SIG-M5 (cell line): ENCODE measurements at regions not wholly inside any gene's neighbourhood (a gene's known extent, or its start where the extent isn't known, plus 50 kb on each side); places are given as distances from the start of the nearest gene placed in this dataset.
"Not testable (repeated sequence)": the region's sequence is repeated elsewhere in the genome, so short reads cannot be mapped to it uniquely, and the experiment has no call there.

Source experiments
- DNase-seq: peaks from one replicate; lab custom pipeline; 2025; lab: John Stamatoyannopoulos, UW

- no peak for DNase-seq
Observed at GRCh38 chr7:118938845-118939244, 714.3 kb downstream of the ANKRD7 start.

GRCh38 chr7:118944271-118944670 is 719.8 kb downstream of the ANKRD7 start:
- no peak for DNase-seq

GRCh38 chr7:118945911-118946682 is 721.6 kb downstream of the ANKRD7 start:
- DNase-seq, result no peak

GRCh38 chr7:118948508-118948907 is 724.0 kb downstream of the ANKRD7 start:
- DNase-seq, result no peak

- DNase-seq, result no peak
Observed at GRCh38 chr7:118949031-118949430, 724.5 kb downstream of the ANKRD7 start.

GRCh38 chr7:118956285-118956684 is 731.8 kb downstream of the ANKRD7 start:
- not testable (repeated sequence) for DNase-seq

GRCh38 chr7:118969370-118969769 is 744.9 kb downstream of the ANKRD7 start:
- DNase-seq, result no peak

- no peak for DNase-seq
Observed at GRCh38 chr7:118971706-118972105, 747.2 kb downstream of the ANKRD7 start.

GRCh38 chr7:118974836-118975235 is 750.3 kb downstream of the ANKRD7 start:
- no peak for DNase-seq

- DNase-seq, result no peak
Observed at GRCh38 chr7:118995350-118995749, 770.8 kb downstream of the ANKRD7 start.

GRCh38 chr7:119007236-119007635 is 782.7 kb downstream of the ANKRD7 start:
- DNase-seq, result no peak

GRCh38 chr7:119010635-119011034 is 786.1 kb downstream of the ANKRD7 start:
- no peak for DNase-seq

GRCh38 chr7:119026391-119026790 is 801.9 kb downstream of the ANKRD7 start:
- no peak for DNase-seq

- DNase-seq, result no peak
Observed at GRCh38 chr7:119028736-119029135, 804.2 kb downstream of the ANKRD7 start.

GRCh38 chr7:119032136-119032535 is 807.6 kb downstream of the ANKRD7 start:
- not testable (repeated sequence) for DNase-seq

GRCh38 chr7:119033641-119034040 is 809.1 kb downstream of the ANKRD7 start:
- DNase-seq, result no peak

- no peak for DNase-seq
Observed at GRCh38 chr7:119037941-119038340, 813.4 kb downstream of the ANKRD7 start.

GRCh38 chr7:119046068-119046467 is 821.6 kb downstream of the ANKRD7 start:
- DNase-seq, result no peak

- DNase-seq, result no peak
Observed at GRCh38 chr7:119065966-119066365, 841.5 kb downstream of the ANKRD7 start.

GRCh38 chr7:119086026-119086425 is 861.5 kb downstream of the ANKRD7 start:
- DNase-seq, result no peak

GRCh38 chr7:119090851-119091250 is 866.3 kb downstream of the ANKRD7 start:
- DNase-seq, result no peak

GRCh38 chr7:119096683-119097082 is 872.2 kb downstream of the ANKRD7 start:
- DNase-seq, result no peak

GRCh38 chr7:119100611-119101258 is 876.2 kb downstream of the ANKRD7 start:
- not testable (repeated sequence) for DNase-seq

GRCh38 chr7:119102291-119102690 is 877.8 kb downstream of the ANKRD7 start:
- no peak for DNase-seq
